ENCODE measurements at regions not wholly inside any gene's neighbourhood (a gene's known extent, or its start where the extent isn't known, plus 50 kb on each side); places are given as distances from the start of the nearest gene placed in this dataset.

DNA sequence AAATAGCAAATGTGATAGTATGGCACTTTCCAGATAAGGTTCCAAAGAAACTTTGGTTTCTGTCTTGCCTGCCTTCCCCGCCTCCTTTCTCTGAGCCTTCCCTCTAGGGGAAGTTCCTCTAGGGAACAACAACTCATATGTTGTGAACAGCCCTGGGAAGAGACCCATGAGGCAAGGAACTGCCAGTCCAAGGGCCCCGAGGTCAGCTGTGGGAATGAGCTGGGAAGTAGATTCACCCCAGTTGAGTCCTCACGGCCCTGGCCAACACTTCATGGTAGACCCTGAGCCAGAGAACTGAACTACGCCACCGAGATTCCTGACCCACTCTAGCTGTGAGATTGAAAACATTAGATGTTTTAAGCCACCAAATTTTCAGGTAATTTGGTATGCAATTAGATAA, 154.5 kb upstream of the CCDC68 start:
- TF ChIP-seq, protein P1, sequence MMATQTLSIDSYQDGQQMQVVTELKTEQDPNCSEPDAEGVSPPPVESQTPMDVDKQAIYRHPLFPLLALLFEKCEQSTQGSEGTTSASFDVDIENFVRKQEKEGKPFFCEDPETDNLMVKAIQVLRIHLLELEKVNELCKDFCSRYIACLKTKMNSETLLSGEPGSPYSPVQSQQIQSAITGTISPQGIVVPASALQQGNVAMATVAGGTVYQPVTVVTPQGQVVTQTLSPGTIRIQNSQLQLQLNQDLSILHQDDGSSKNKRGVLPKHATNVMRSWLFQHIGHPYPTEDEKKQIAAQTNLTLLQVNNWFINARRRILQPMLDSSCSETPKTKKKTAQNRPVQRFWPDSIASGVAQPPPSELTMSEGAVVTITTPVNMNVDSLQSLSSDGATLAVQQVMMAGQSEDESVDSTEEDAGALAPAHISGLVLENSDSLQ (IDR thresholded peaks at IDR 0.05), result no peak
- TF ChIP-seq TARDBP (IDR thresholded peaks at IDR 0.05) (no peak), SP1 (IDR thresholded peaks at IDR 0.05) (no peak), ELF4 (IDR thresholded peaks at IDR 0.05) (no peak), LEF1 (IDR thresholded peaks at IDR 0.05; ENCODE audit: borderline replicate concordance) (no peak), NFRKB (IDR thresholded peaks at IDR 0.05) (no peak), SUZ12 (IDR thresholded peaks at IDR 0.05) (no peak), ARNT (IDR thresholded peaks at IDR 0.05) (no peak)
